T-helper 22 cell (primary cell): ENCODE measurements at regions not wholly inside any gene's neighbourhood (a gene's known extent, or its start where the extent isn't known, plus 50 kb on each side); places are given as distances from the start of the nearest gene placed in this dataset.
"Not testable (repeated sequence)": the region's sequence is repeated elsewhere in the genome, so short reads cannot be mapped to it uniquely, and the experiment has no call there.

Source experiments
- DNase-seq: peaks from one replicate; pipeline ENCODE4 v3.0.0-alpha.2; 2020; ENCODE audit warnings: low read depth

GRCh38 chr7:130849604-130850003 lies 115.6 kb upstream of the KLF14 start:
- no peak for DNase-seq

- no peak for DNase-seq
Observed at GRCh38 chr7:130850956-130851355, 116.9 kb upstream of the KLF14 start.

- no peak for DNase-seq
Observed at GRCh38 chr7:130852867-130853266, 118.9 kb upstream of the KLF14 start.

- no peak for DNase-seq
Observed at GRCh38 chr7:130853503-130854279, 119.7 kb upstream of the KLF14 start.

- no peak for DNase-seq
Observed at GRCh38 chr7:130854481-130854880, 120.5 kb upstream of the KLF14 start.

GRCh38 chr7:130856866-130857265 lies 122.9 kb upstream of the KLF14 start:
- DNase-seq: no peak

GRCh38 chr7:130860832-130861231 lies 126.8 kb upstream of the KLF14 start:
- DNase-seq: not testable (repeated sequence)

- DNase-seq: no peak
Observed at GRCh38 chr7:130865408-130866236, 131.6 kb upstream of the KLF14 start.

GRCh38 chr7:130867039-130867438 lies 133.0 kb upstream of the KLF14 start:
- DNase-seq: no peak

- no peak for DNase-seq
Observed at GRCh38 chr7:130867581-130868136, 133.7 kb upstream of the KLF14 start.

- DNase-seq: no peak
Observed at GRCh38 chr7:130868139-130868538, 134.1 kb upstream of the KLF14 start.

GRCh38 chr7:130869918-130870317 lies 135.9 kb upstream of the KLF14 start:
- DNase-seq: no peak

- DNase-seq: no peak
Observed at GRCh38 chr7:130872341-130872740, 138.3 kb upstream of the KLF14 start.

- DNase-seq: no peak
Observed at GRCh38 chr7:130872756-130873448, 138.9 kb upstream of the KLF14 start.

- no peak for DNase-seq
Observed at GRCh38 chr7:130874071-130874915, 140.3 kb upstream of the KLF14 start.

- DNase-seq: no peak
Observed at GRCh38 chr7:130875265-130875741, 141.3 kb upstream of the KLF14 start.

GRCh38 chr7:130875901-130876300 lies 141.9 kb upstream of the KLF14 start:
- no peak for DNase-seq

GRCh38 chr7:130877236-130877990 lies 143.4 kb upstream of the KLF14 start:
- no peak for DNase-seq

- no peak for DNase-seq
Observed at GRCh38 chr7:130877991-130878305, 143.9 kb upstream of the KLF14 start.

- no peak for DNase-seq
Observed at GRCh38 chr7:130878785-130879184, 144.8 kb upstream of the KLF14 start.

GRCh38 chr7:130879191-130879590 lies 145.2 kb upstream of the KLF14 start:
- DNase-seq: no peak
